ENCODE measurements at regions not wholly inside any gene's neighbourhood (a gene's known extent, or its start where the extent isn't known, plus 50 kb on each side); places are given as distances from the start of the nearest gene placed in this dataset.

DNA sequence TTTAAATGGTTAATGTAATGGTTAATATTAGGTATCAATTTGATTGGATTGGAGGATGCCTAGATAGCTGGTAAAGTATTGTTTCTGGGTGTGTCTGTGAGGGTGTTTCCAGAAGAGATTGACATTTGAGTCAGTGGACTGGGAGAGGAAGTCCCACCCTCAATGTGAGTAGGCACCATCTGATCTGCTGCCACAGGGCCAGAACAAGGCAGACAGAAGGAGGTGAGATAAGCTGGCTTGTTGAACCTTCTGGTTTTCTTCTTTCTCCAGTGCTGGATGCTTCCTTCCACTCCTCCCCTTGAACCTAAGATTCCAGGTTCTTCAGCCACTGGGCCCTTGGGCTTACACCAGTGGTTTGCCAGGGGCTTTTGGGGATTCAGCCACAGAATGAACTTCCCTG lies 756.5 kb upstream of the LRFN5 start:
- Histone ChIP-seq H3K4me3 (no peak overlapping the region), H3K4me1 (no peaks in the 10 kb centered on the region), H3K9me3 (peaks cover 0 to 4% (median 0%) of the 10 kb centered on the region in 8 donors), H3K36me3 (no peaks in the 10 kb centered on the region), H3K27me3 (replicated peaks in 1 of 7) (no peaks in the 10 kb centered on the region), H3K27ac (no peak overlapping the region)
- no peak for DNase-seq
- intact Hi-C loops (cut with DNase I; ENCODE audit: low total_unique reads): no loop called here
- TF ChIP-seq POLR2AphosphoS5 (IDR thresholded peaks at IDR 0.05) (no peak), POLR2A (IDR thresholded peaks at IDR 0.05) (no peak)
- TF ChIP-seq, protein P1, sequence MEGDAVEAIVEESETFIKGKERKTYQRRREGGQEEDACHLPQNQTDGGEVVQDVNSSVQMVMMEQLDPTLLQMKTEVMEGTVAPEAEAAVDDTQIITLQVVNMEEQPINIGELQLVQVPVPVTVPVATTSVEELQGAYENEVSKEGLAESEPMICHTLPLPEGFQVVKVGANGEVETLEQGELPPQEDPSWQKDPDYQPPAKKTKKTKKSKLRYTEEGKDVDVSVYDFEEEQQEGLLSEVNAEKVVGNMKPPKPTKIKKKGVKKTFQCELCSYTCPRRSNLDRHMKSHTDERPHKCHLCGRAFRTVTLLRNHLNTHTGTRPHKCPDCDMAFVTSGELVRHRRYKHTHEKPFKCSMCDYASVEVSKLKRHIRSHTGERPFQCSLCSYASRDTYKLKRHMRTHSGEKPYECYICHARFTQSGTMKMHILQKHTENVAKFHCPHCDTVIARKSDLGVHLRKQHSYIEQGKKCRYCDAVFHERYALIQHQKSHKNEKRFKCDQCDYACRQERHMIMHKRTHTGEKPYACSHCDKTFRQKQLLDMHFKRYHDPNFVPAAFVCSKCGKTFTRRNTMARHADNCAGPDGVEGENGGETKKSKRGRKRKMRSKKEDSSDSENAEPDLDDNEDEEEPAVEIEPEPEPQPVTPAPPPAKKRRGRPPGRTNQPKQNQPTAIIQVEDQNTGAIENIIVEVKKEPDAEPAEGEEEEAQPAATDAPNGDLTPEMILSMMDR (IDR thresholded peaks at IDR 0.05 in 8 of 11, conservative IDR thresholded peaks at IDR 0.05 in 3 of 11): no peak

DNA sequence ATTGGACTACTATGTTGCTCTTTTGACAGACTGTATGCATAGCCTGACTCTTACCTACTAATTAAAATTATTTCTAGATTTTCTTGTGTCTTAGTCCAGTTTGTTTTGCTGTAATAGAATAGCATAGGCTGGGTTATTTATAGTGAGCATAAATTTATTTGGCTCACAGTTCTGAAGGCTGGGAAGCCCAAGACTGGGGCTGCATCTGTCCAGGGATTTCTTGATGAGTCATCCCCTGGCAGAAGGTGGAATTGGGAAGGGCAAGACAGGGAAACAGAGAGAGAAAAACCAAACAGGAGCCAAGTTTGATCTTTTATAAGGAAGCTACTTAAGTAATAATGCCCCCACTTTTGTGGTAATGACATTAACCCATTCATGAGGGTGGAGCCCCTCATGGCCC lies 759.2 kb upstream of the LRFN5 start:
- Histone ChIP-seq H3K36me3 (no peaks in the 10 kb centered on the region), H3K4me3 (no peak overlapping the region), H3K27ac (no peak overlapping the region), H3K9me3 (no peaks in the 10 kb centered on the region), H3K4me1 (no peaks in the 10 kb centered on the region), H3K27me3 (replicated peaks in 1 of 7) (no peaks in the 10 kb centered on the region)
- intact Hi-C loops (cut with DNase I; ENCODE audit: low total_unique reads): no loop called here
- no peak for DNase-seq
- TF ChIP-seq, protein P1 (IDR thresholded peaks at IDR 0.05 in 8 of 11, conservative IDR thresholded peaks at IDR 0.05 in 3 of 11): no peak
- TF ChIP-seq POLR2AphosphoS5 (IDR thresholded peaks at IDR 0.05) (no peak), POLR2A (IDR thresholded peaks at IDR 0.05) (no peak)

DNA sequence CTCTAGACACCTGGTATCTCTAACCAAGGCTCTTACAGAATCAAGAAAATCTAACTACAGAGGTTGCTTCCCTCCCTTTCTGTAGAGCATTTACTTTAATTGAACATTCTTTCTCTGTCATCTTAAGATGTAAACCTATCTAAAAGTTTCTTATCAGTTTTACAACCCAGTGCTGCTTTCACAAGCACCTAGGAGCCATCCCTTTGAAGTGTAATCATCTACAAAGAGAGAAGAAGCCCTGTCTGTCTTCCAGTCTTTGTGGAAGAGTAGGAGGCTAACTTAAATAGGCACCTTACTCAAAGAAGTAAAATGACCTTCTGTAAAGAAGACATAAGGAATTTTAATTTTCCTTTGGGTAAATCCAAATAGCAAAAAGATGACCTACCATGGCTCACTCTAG lies 763.9 kb upstream of the LRFN5 start:
- intact Hi-C loops (cut with DNase I; ENCODE audit: low total_unique reads): no loop called here
- Histone ChIP-seq H3K36me3 (no peaks in the 10 kb centered on the region), H3K27ac (no peak overlapping the region), H3K4me1 (no peaks in the 10 kb centered on the region), H3K9me3 (peaks cover 0 to 3% (median 0%) of the 10 kb centered on the region in 8 donors), H3K4me3 (no peak overlapping the region), H3K27me3 (replicated peaks in 1 of 7) (no peaks in the 10 kb centered on the region)
- no peak for DNase-seq
- TF ChIP-seq POLR2A (IDR thresholded peaks at IDR 0.05): no peak
- TF ChIP-seq, protein P1 (IDR thresholded peaks at IDR 0.05 in 8 of 11, conservative IDR thresholded peaks at IDR 0.05 in 3 of 11): no peak
- no peak for TF ChIP-seq POLR2AphosphoS5 (IDR thresholded peaks at IDR 0.05)

DNA sequence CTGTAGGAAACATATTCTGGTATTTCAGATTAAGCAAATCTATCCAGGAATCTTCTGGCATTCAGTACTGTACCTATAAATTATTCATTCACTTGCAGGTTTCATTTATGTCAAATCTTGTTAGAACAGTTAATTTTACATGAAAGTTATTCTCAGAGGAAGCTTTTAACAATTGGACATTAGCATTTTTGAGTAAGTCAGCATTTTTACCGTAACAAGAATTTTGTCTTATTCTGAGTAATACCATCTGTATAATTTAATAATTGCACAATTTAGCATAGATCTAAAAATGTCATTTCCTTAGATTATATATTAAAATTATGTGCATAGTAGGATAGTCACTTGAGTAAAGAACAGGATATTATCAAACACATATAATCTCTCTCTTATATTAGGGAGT lies 764.8 kb upstream of the LRFN5 start:
- DNase-seq: no peak
- H3K36me3 ChIP-seq: no peaks in the 10 kb centered on the region
- TF ChIP-seq, protein P1 (IDR thresholded peaks at IDR 0.05 in 8 of 11, conservative IDR thresholded peaks at IDR 0.05 in 3 of 11): no peak
- no peak for TF ChIP-seq POLR2AphosphoS5 (IDR thresholded peaks at IDR 0.05)
- no peak for TF ChIP-seq POLR2A (IDR thresholded peaks at IDR 0.05)
- H3K27me3 ChIP-seq (replicated peaks in 1 of 7): no peaks in the 10 kb centered on the region
- H3K4me1 ChIP-seq: no peaks in the 10 kb centered on the region
- H3K27ac ChIP-seq: no peak overlapping the region
- H3K9me3 ChIP-seq: peaks cover 0 to 3% (median 0%) of the 10 kb centered on the region in 8 donors
- H3K4me3 ChIP-seq: no peak overlapping the region
- 57 to 79% (median 76%) methylated on average over 1 of the region's 1 CpG for WGBS, 5 donors
- intact Hi-C loops (cut with DNase I; ENCODE audit: low total_unique reads): no loop called here
